ENCODE measurements at regions not wholly inside any gene's neighbourhood (a gene's known extent, or its start where the extent isn't known, plus 50 kb on each side); places are given as distances from the start of the nearest gene placed in this dataset.
"Not testable (repeated sequence)": the region's sequence is repeated elsewhere in the genome, so short reads cannot be mapped to it uniquely, and the experiment has no call there.

GRCh38 chr7:84876061-84876821 lies 310.6 kb downstream of the SEMA3D start:
- TF ChIP-seq, protein P1, sequence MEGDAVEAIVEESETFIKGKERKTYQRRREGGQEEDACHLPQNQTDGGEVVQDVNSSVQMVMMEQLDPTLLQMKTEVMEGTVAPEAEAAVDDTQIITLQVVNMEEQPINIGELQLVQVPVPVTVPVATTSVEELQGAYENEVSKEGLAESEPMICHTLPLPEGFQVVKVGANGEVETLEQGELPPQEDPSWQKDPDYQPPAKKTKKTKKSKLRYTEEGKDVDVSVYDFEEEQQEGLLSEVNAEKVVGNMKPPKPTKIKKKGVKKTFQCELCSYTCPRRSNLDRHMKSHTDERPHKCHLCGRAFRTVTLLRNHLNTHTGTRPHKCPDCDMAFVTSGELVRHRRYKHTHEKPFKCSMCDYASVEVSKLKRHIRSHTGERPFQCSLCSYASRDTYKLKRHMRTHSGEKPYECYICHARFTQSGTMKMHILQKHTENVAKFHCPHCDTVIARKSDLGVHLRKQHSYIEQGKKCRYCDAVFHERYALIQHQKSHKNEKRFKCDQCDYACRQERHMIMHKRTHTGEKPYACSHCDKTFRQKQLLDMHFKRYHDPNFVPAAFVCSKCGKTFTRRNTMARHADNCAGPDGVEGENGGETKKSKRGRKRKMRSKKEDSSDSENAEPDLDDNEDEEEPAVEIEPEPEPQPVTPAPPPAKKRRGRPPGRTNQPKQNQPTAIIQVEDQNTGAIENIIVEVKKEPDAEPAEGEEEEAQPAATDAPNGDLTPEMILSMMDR (IDR thresholded peaks at IDR 0.05; ENCODE audit: unreplicated experiment) = no peak
- no peak overlapping the region for H3K4me3 Mint-ChIP-seq (ENCODE audit: unreplicated experiment)
- no peaks in the 10 kb centered on the region for H3K27me3 Mint-ChIP-seq (ENCODE audit: unreplicated experiment)
- H3K36me3 Mint-ChIP-seq (ENCODE audit: low read depth, unreplicated experiment) = no peaks in the 10 kb centered on the region
- no peaks in the 10 kb centered on the region for H3K4me1 Mint-ChIP-seq (ENCODE audit: unreplicated experiment)
- no peak overlapping the region for H3K27ac Mint-ChIP-seq (ENCODE audit: unreplicated experiment)
- no peak for DNase-seq (ENCODE audit: low spot score)
- no peaks in the 10 kb centered on the region for H3K9me3 Mint-ChIP-seq (ENCODE audit: unreplicated experiment)

- H3K27ac Mint-ChIP-seq (ENCODE audit: unreplicated experiment) = no peak overlapping the region
- H3K36me3 Mint-ChIP-seq (ENCODE audit: low read depth, unreplicated experiment) = no peaks in the 10 kb centered on the region
- H3K9me3 Mint-ChIP-seq (ENCODE audit: unreplicated experiment) = no peaks in the 10 kb centered on the region
- DNase-seq (ENCODE audit: low spot score) = no peak
- TF ChIP-seq, protein P1 (IDR thresholded peaks at IDR 0.05; ENCODE audit: unreplicated experiment) = no peak
- H3K27me3 Mint-ChIP-seq (ENCODE audit: unreplicated experiment) = no peaks in the 10 kb centered on the region
- no peak overlapping the region for H3K4me3 Mint-ChIP-seq (ENCODE audit: unreplicated experiment)
- no peaks in the 10 kb centered on the region for H3K4me1 Mint-ChIP-seq (ENCODE audit: unreplicated experiment)
Measured at GRCh38 chr7:84865560-84865959, 321.3 kb downstream of the SEMA3D start.

DNA sequence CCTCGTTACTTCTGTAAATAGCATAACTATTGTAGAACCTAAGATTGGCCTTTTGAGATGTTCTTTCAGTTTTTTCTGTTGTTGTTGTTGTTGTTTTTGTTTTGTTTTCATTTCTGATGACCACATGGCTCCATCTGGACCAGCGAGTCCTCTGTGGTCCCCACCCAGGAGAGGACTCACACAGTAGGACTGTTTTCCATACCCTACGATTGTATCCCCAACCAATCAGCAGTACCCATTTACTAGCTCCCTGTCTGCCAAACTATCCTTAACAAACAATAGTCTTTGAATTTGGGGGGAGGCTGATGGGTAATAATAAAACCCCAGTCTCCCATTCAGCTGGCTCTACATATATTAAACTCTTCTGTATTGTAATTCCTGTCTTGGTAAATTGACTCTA lies 329.5 kb downstream of the SEMA3D start:
- Mint-ChIP-seq H3K27me3 (ENCODE audit: unreplicated experiment) (no peaks in the 10 kb centered on the region), H3K36me3 (ENCODE audit: low read depth, unreplicated experiment) (no peaks in the 10 kb centered on the region), H3K4me1 (ENCODE audit: unreplicated experiment) (no peaks in the 10 kb centered on the region), H3K4me3 (ENCODE audit: unreplicated experiment) (no peak overlapping the region), H3K9me3 (ENCODE audit: unreplicated experiment) (no peaks in the 10 kb centered on the region), H3K27ac (ENCODE audit: unreplicated experiment) (no peak overlapping the region)
- TF ChIP-seq, protein P1 (IDR thresholded peaks at IDR 0.05; ENCODE audit: unreplicated experiment) = no peak
- DNase-seq (ENCODE audit: low spot score) = no peak

DNA sequence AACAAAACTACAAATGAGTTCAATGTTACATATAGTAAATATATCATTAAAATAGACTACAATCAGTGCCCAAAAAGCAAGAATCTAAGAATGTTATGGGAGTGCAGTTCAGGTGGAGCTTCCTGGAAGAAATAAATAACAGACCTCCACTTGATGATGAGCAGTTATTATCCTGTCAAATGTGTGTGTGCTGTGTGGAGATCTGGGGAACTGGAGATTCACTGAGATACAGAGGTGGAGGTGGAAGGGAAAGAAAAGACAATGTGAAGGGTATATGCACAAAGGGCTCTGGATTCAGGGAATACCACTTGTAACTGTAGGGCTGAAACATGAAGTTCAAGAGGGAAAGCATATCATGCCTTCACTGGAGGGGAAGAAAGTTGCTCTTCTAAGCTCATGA lies 331.1 kb downstream of the SEMA3D start:
- H3K9me3 Mint-ChIP-seq (ENCODE audit: unreplicated experiment) = no peaks in the 10 kb centered on the region
- DNase-seq (ENCODE audit: low spot score) = no peak
- no peak overlapping the region for H3K27ac Mint-ChIP-seq (ENCODE audit: unreplicated experiment)
- H3K4me1 Mint-ChIP-seq (ENCODE audit: unreplicated experiment) = no peaks in the 10 kb centered on the region
- H3K4me3 Mint-ChIP-seq (ENCODE audit: unreplicated experiment) = no peak overlapping the region
- TF ChIP-seq, protein P1 (IDR thresholded peaks at IDR 0.05; ENCODE audit: unreplicated experiment) = no peak
- no peaks in the 10 kb centered on the region for H3K27me3 Mint-ChIP-seq (ENCODE audit: unreplicated experiment)
- no peaks in the 10 kb centered on the region for H3K36me3 Mint-ChIP-seq (ENCODE audit: low read depth, unreplicated experiment)

- H3K4me1 Mint-ChIP-seq (ENCODE audit: unreplicated experiment); DNase-seq (ENCODE audit: low spot score); H3K27me3 Mint-ChIP-seq (ENCODE audit: unreplicated experiment); H3K36me3 Mint-ChIP-seq (ENCODE audit: low read depth, unreplicated experiment); H3K27ac Mint-ChIP-seq (ENCODE audit: unreplicated experiment); H3K9me3 Mint-ChIP-seq (ENCODE audit: unreplicated experiment); H3K4me3 Mint-ChIP-seq (ENCODE audit: unreplicated experiment): not testable (repeated sequence)
Measured at GRCh38 chr7:84848974-84849372, 337.9 kb downstream of the SEMA3D start.

Measured in endothelial cell (in vitro differentiated cells).